A549 (cell line): ENCODE measurements at regions not wholly inside any gene's neighbourhood (a gene's known extent, or its start where the extent isn't known, plus 50 kb on each side); places are given as distances from the start of the nearest gene placed in this dataset.

Experiments
- ATAC-seq, 2 experiments: fragments of 200-7000 bp in 1 of 2; fragments of >200 bp in 1 of 2; cut with Nextera tagmentation in 1 of 2; cut with Tn5 transposase in 1 of 2; 3 replicates each; pipeline versions ENCODE4 v1.8.0 to v1.9.1; 2018 to 2020; ENCODE audit warnings: mild to moderate bottlenecking in 1 of 2, moderate library complexity in 1 of 2
- CTCF ChIA-PET: fragments of 300-600 bp; sonication (Branson Sonifier 250); formaldehyde crosslinking; extraction: SDS; loops from one replicate; lab custom pipeline; 2021; ENCODE audit warnings: antibody characterized with exemption, inconsistent platforms; lab: Yijun Ruan, JAX
- POLR2A ChIA-PET: fragments of 350-600 bp; formaldehyde crosslinking; extraction: SDS; loops from one replicate; lab custom pipeline; 2021; ENCODE audit warnings: antibody characterized with exemption, inconsistent platforms; lab: Yijun Ruan, JAX
- DNase-seq, 2 experiments: peaks; one replicate each; pipeline versions ENCODE4 v3.0.0 to v3.0.0-alpha.2; 2011 to 2016; ENCODE audit warnings: low read depth in 1 of 2, low spot score in 1 of 2
- FAIRE-seq: peaks from 2 replicates; lab custom pipeline; 2011; peaks lifted over from hg19 to GRCh38; lab: Jason Lieb, UNC
- H3K27ac ChIP-seq, 2 experiments: fragments of >200 bp; sonication (Bioruptor Twin); formaldehyde crosslinking; 3 replicates each; pipeline ENCODE4 v1.5.1; 2016 to 2017
- H3K4me1 ChIP-seq: fragments of >200 bp; sonication (Bioruptor Twin); formaldehyde crosslinking; 3 replicates; pipeline ENCODE4 v1.6.1; 2016
- H3K4me2 ChIP-seq: fragments of >200 bp; sonication (Bioruptor Twin); formaldehyde crosslinking; 3 replicates; pipeline ENCODE4 v1.6.1; 2016
- H3K4me3 ChIP-seq: fragments of >200 bp; sonication (Bioruptor Twin); formaldehyde crosslinking; 3 replicates; pipeline ENCODE4 v1.5.1; 2016
- H3K9me3 ChIP-seq: fragments of >200 bp; sonication (Bioruptor Twin); formaldehyde crosslinking; 3 replicates; pipeline ENCODE4 v1.6.1; 2016
- BCL3 ChIP-seq: fragments of >200 bp; sonication (Bioruptor Twin); formaldehyde crosslinking; IDR thresholded peaks from 3 replicates; pipeline ENCODE4 v1.6.1; 2016
- BHLHE40 ChIP-seq: IDR thresholded peaks from 2 replicates; pipeline ENCODE4 v1.6.1; 2012; ENCODE audit warnings: low read depth, low read length, inconsistent platforms
- CHD2 ChIP-seq: fragments of 150-350 bp; IDR thresholded peaks from 2 replicates; pipeline ENCODE4 v1.6.1; 2014; ENCODE audit warnings: low read length; ENCODE audit not compliant: partially characterized antibody
- ELK1 ChIP-seq: fragments of 150-350 bp; IDR thresholded peaks from 2 replicates; pipeline ENCODE4 v1.6.1; 2014; ENCODE audit warnings: low read depth, mild to moderate bottlenecking, low read length
- FOSL2 ChIP-seq, 2 experiments: fragments of 450-650 bp in 1 of 2; fragments of >200 bp in 1 of 2; sonication (Bioruptor Twin) in 1 of 2; formaldehyde crosslinking; IDR thresholded peaks; 2 replicates each; pipeline versions ENCODE4 v1.5.0 to v1.6.1; 2016 to 2020; ENCODE audit warnings: mild to moderate bottlenecking in 1 of 2, moderate library complexity in 1 of 2
- HDAC2 ChIP-seq: fragments of 200-600 bp; sonication (generic); IDR thresholded peaks from 2 replicates; pipeline ENCODE4 v1.6.1; 2016
- HES2 ChIP-seq: fragments of >200 bp; sonication (Bioruptor Twin); formaldehyde crosslinking; IDR thresholded peaks from 2 replicates; pipeline ENCODE4 v1.6.1; 2016
- JUN ChIP-seq, 2 experiments: fragments of >200 bp; sonication (Bioruptor Twin); formaldehyde crosslinking; IDR thresholded peaks; 2 replicates in 1 of 2; 3 replicates in 1 of 2; pipeline ENCODE4 v1.6.1; 2016 to 2017
- JUNB ChIP-seq: fragments of >200 bp; sonication (Bioruptor Twin); formaldehyde crosslinking; IDR thresholded peaks from 2 replicates; pipeline ENCODE4 v1.6.1; 2016
- KDM1A ChIP-seq: fragments of 200-600 bp; sonication (generic); IDR thresholded peaks from 2 replicates; pipeline ENCODE4 v1.6.1; 2016; ENCODE audit warnings: low read depth, mild to moderate bottlenecking
- MAFK ChIP-seq: fragments of 450-650 bp; IDR thresholded peaks from 2 replicates; pipeline ENCODE4 v1.6.1; 2014; ENCODE audit not compliant: partially characterized antibody
- NPAS2 ChIP-seq: fragments of 250-450 bp; sonication (Bioruptor Pico); IDR thresholded peaks from 2 replicates; pipeline ENCODE4 v1.8.0; 2022; ENCODE audit warnings: mild to moderate bottlenecking, moderate library complexity, borderline replicate concordance
- NR3C1 ChIP-seq: fragments of >200 bp; sonication (Bioruptor Twin); formaldehyde crosslinking; IDR thresholded peaks from 3 replicates; pipeline ENCODE4 v1.6.1; 2017
- PHF8 ChIP-seq: fragments of 200-600 bp; sonication (generic); IDR thresholded peaks from 2 replicates; pipeline ENCODE4 v1.6.1; 2016; ENCODE audit warnings: low read depth, mild to moderate bottlenecking, antibody characterized with exemption, moderate library complexity, borderline replicate concordance
- POLR2A ChIP-seq: IDR thresholded peaks from 2 replicates; pipeline ENCODE4 v1.6.1; 2012; ENCODE audit warnings: mild to moderate bottlenecking, low read length
- POLR2AphosphoS2 ChIP-seq: conservative IDR thresholded peaks from 2 replicates; pipeline ENCODE4 v1.6.1; 2012; ENCODE audit warnings: low read length, improper control_type of control experiment, inconsistent platforms
- RCOR1 ChIP-seq: fragments of 150-350 bp; IDR thresholded peaks from 2 replicates; pipeline ENCODE4 v1.6.1; 2014; ENCODE audit warnings: antibody characterized with exemption, low read length, low read depth
- REST ChIP-seq: fragments of 200-600 bp; sonication (generic); IDR thresholded peaks from 2 replicates; pipeline ENCODE4 v1.6.1; 2016; ENCODE audit warnings: antibody characterized with exemption, mild to moderate bottlenecking, moderate library complexity
- RFX5 ChIP-seq: fragments of 450-650 bp; IDR thresholded peaks from 2 replicates; pipeline ENCODE4 v1.7.1; 2014; ENCODE audit warnings: antibody characterized with exemption, mild to moderate bottlenecking, moderate library complexity
- RNF2 ChIP-seq: fragments of 200-600 bp; sonication (generic); IDR thresholded peaks from 2 replicates; pipeline ENCODE4 v1.6.1; 2016; ENCODE audit warnings: low read depth, mild to moderate bottlenecking, antibody characterized with exemption, moderate library complexity, borderline replicate concordance
- SREBF2 ChIP-seq: fragments of 450-650 bp; IDR thresholded peaks from 2 replicates; pipeline ENCODE4 v1.6.1; 2014; ENCODE audit warnings: mild to moderate bottlenecking, moderate library complexity
- TFCP2L1 ChIP-seq: fragments of 250-450 bp; sonication (Bioruptor Pico); IDR thresholded peaks from 2 replicates; pipeline ENCODE4 v1.5.0; 2021; ENCODE audit warnings: mild to moderate bottlenecking
- TP53 ChIP-seq: fragments of 250-450 bp; sonication (Bioruptor Pico); IDR thresholded peaks from 2 replicates; pipeline ENCODE4 v1.5.0; 2021; ENCODE audit warnings: mild to moderate bottlenecking, moderate library complexity
- ZC3H11A ChIP-seq: fragments of 450-650 bp; IDR thresholded peaks from 2 replicates; pipeline ENCODE4 v1.6.1; 2014; ENCODE audit warnings: antibody characterized with exemption, mild to moderate bottlenecking
- ZFP36 ChIP-seq: fragments of 450-650 bp; IDR thresholded peaks from 2 replicates; pipeline ENCODE4 v1.6.1; 2014; ENCODE audit warnings: borderline replicate concordance; ENCODE audit not compliant: partially characterized antibody
- WGBS: methylation state at CpG from one replicate; pipeline ENCODE4 v1.1.6; 2017; ENCODE audit errors: missing lambda C conversion rate; 5-methylcytosine and 5-hydroxymethylcytosine counted together
- TF ChIP-seq, protein P1 (sequence below): IDR thresholded peaks from 2 replicates; pipeline ENCODE4 v1.6.1; 2012

DNA sequence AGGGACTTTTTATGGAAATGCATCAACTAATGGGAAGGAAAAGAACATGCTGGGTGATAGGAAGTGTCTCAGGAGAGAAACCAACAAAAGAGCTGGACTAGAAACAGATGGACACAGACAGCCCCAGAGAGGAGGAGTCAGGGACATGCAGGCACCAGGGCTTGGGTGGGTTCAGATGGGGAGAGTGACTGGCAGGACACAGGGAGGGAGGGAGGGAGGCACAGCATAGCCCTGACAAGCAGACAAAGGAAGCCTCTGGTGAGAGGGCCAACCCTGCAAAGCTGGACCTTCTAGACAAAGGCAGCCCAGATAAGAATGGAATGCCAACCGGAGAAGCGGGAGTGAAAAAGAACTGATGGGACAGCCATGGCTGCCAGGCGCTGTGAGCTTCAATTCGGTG, 568.8 kb downstream of the AJAP1 start:
- ATAC-seq (no peak), FAIRE-seq (no peak), DNase-seq (no peak)
- Histone ChIP-seq H3K4me1 (no peaks in the 10 kb centered on the region), H3K9me3 (no peaks in the 10 kb centered on the region), H3K4me3 (no peak overlapping the region), H3K27ac (no peak overlapping the region), H3K4me2 (no peak overlapping the region)
- WGBS: 54% methylated on average over 4 of the region's 4 CpGs
- ChIA-PET CTCF (interaction anchor here (1.6 kb wide), 1 partner anchor 13 kb away, joined by 4 read pairs; no protein-coding TSS in a partner anchor), POLR2A (no interaction called here)
- TF ChIP-seq POLR2A (no peak), BHLHE40 (no peak), JUN (IDR thresholded peaks at IDR 0.05) (no peak), ELK1 (no peak), RCOR1 (no peak), REST (no peak)
- TF ChIP-seq, protein P1, sequence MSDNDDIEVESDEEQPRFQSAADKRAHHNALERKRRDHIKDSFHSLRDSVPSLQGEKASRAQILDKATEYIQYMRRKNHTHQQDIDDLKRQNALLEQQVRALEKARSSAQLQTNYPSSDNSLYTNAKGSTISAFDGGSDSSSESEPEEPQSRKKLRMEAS: no peak

GRCh38 chr1:5222626-5223025, 568.2 kb downstream of the AJAP1 start:
- FAIRE-seq: no peak
- WGBS: 0% methylated on average over 3 of the region's 4 CpGs
- Histone ChIP-seq H3K4me3 (no peak overlapping the region), H3K4me2 (no peak overlapping the region), H3K4me1 (no peaks in the 10 kb centered on the region), H3K9me3 (no peaks in the 10 kb centered on the region), H3K27ac (no peak overlapping the region)
- POLR2A ChIA-PET: no interaction called here
- no peak for TF ChIP-seq JUNB
- no peak for TF ChIP-seq TP53 (CRISPR knock-in tag)
- no peak for TF ChIP-seq HDAC2
- TF ChIP-seq HES2: no peak
- TF ChIP-seq BCL3: no peak
- TF ChIP-seq RNF2: no peak
- no peak for TF ChIP-seq POLR2A
- no peak for TF ChIP-seq FOSL2 (IDR thresholded peaks at IDR 0.05)
- no peak for TF ChIP-seq FOSL2 (CRISPR knock-in tag; IDR thresholded peaks at IDR 0.05)
- CTCF ChIA-PET: interaction anchor here (1.6 kb wide), 1 partner anchor 14 kb away, joined by 4 read pairs; no protein-coding TSS in a partner anchor
- no peak for DNase-seq
- no peak for ATAC-seq

DNA sequence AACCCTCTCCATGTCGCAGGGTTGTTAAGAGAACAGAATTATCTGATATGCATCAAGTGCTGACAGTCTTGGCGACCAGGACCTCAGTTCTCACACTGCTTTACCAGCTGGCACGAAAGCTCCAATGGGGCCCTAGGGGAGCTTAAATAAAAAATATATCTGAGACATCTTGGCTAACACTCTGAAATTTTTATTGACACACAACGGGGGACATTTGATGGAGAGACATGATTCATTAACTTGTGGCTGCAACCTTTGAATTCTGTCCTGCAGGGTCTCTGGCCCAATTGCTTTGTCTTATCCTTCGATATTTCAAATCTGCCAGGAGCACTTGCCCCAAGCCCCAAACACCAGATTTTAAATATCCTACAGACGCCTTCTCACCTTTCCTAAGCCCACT, 567.0 kb downstream of the AJAP1 start:
- H3K27ac ChIP-seq: no peak overlapping the region
- no peak overlapping the region for H3K4me2 ChIP-seq
- no peak for FAIRE-seq
- POLR2A ChIA-PET: no interaction called here
- 12% methylated on average over 6 of the region's 6 CpGs for WGBS
- no peak for ATAC-seq
- DNase-seq: no peak
- CTCF ChIA-PET: no interaction called here
- no peak overlapping the region for H3K4me3 ChIP-seq
- no peaks in the 10 kb centered on the region for H3K9me3 ChIP-seq
- TF ChIP-seq SREBF2 (no peak), RFX5 (no peak), TFCP2L1 (CRISPR knock-in tag) (no peak), ZFP36 (no peak), KDM1A (no peak), NR3C1 (no peak), PHF8 (no peak), ZC3H11A (no peak), HES2 (no peak), MAFK (no peak), POLR2AphosphoS2 (no peak), CHD2 (no peak), RCOR1 (no peak), BCL3 (no peak), NPAS2 (CRISPR knock-in tag) (no peak)
- TF ChIP-seq, protein P1: no peak
- TF ChIP-seq, all 56 proteins: peak for 0
- H3K4me1 ChIP-seq: no peaks in the 10 kb centered on the region
